GM19468 (cell line): ENCODE measurements at regions not wholly inside any gene's neighbourhood (a gene's known extent, or its start where the extent isn't known, plus 50 kb on each side); places are given as distances from the start of the nearest gene placed in this dataset.
"Not testable (repeated sequence)": the region's sequence is repeated elsewhere in the genome, so short reads cannot be mapped to it uniquely, and the experiment has no call there.

Experiments
- ATAC-seq: cut with Tn5 transposase; IDR thresholded peaks from one replicate; pipeline ENCODE4 v1.9.1; 2021; ENCODE audit warnings: mild to moderate bottlenecking, moderate library complexity, moderate number of reproducible peaks; ENCODE audit not compliant: unreplicated experiment; ENCODE audit errors: extremely low read depth

DNA sequence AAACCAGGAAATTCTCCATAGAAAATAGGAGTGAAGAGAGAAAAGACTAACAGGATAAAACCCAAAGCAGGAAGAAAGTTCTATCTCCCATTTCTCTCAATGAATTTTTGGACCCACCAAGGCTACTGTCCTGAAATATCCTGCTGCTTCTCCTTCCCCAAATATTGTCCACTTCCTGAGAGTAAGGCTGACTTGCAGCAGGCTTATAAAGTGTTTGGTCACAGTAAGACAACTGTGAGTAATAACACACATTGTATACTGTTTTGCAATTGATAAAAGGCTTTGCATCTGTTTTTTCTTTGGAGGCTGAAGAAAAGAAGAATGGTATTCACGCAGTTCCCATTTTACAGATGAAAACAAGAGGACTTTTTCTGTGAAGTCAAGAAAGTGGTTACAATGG lies 52.8 kb downstream of the FOXD4L6 start:
- not testable (repeated sequence) for ATAC-seq

DNA sequence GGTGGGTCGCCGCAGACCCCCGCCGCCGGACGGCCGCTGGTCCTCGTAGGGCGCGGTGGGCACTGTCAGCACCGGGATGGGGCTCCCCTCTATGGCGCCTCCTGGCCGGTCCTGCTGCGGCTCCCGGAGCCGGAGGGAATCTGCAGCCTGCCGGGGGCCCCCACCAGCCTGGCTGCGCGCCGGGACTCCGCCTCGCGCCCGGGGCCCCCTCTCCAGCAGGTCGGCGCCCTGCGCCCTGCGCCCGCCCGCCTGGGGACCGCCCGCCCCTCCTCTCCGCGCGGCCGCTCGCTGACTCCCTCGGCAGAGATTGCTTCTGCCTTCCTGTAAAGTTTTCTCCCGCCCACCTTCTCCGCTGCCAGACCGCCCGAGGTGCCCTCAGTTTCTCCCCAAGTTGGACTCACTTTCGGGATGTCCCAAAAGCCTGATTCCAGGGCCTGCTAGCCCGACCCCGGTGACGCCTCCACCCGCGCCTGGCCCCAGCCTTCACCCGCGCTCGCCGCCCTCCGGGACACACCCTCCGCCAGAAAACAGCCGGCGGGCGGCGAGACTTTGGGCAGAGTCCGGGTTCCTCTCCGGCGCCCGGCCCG lies 54.0 kb downstream of the FOXD4L6 start:
- ATAC-seq: not testable (repeated sequence)

DNA sequence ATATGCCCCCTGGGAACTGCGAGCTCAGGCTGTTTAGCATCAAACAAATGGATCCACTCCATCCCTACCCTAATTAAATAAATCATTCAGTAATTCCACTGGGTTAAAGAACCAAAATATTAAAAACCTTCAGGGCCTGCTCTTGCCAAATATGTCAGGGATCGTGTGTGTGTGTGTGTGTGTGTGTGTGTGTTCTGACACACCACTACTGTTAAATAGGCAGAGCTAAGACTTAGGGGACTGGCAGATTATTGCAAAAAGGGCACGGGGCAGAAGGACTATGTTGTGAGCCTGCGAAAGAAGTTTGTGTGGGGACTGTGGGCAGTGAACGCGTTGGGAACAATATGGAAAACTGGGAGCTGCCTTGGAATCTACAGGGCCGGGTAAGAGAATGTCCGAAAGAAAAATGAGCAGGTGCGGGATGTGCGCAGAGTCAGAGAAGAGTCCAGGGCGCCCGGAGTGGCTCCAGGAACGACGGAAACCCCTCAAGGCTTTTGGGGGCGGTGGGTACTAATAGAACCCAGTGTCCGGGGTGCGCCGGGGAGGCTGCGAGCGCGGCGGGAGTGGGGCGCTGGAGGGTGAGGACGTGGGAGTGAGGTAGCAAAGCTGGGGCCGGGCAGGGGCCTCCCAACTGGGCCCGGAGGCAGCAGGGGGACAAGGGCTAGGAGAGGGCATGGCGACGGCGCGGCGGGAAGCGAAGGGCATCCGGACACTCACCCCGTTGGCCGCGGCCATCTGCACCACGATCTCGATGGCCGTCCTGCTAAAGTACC lies 54.8 kb downstream of the FOXD4L6 start:
- ATAC-seq: not testable (repeated sequence)

DNA sequence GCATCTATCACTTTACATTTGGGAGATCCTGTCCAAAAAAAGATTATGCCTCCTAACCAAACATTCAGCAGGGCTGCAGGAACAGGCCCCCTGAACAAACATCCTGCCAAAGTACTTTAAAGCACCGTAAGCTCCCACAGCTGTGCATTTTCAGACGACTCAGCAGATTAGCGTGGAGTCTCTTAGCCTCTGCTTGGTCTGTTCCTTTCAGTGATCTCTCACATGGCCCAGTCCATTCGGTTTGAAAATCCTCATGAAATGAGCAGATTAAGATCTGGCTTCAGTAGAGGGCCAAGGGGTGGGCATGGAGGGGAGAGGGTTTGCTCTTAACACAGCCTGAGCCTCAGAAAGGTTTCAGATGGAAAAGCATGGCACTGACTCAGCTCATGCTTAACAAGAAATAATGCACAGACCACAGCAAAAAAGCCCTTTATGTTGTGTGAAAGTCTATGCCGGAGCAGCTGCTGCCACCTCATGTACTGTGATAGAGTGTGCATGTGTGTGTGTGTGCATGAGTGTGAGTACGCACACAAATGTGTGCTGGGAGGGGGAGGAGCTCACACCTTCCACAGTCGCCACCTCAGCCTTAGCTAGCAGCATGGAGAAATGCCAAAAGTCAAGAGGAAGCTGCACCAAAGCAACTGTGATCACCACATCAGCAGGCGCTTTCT lies 64.2 kb downstream of the FOXD4L6 start:
- ATAC-seq: peak; percentile 61

DNA sequence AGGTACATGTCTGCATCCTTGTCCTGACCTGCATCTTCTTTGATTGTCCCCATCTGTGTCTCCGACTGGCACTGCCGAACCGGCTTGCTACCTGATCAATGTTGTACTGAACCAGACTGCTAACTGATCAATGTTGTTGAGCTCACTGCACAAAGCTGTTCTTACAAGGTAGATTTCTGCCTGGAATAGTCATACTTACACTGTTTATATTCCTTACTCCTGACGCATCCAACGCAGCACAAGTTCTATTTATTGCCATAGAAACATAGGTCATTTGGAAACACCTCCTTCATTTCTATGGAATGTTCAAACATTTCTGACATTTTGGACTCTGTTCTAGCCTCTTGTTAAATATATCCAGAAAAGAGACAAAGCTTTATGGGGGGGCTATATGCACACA lies 65.2 kb downstream of the FOXD4L6 start:
- not testable (repeated sequence) for ATAC-seq

DNA sequence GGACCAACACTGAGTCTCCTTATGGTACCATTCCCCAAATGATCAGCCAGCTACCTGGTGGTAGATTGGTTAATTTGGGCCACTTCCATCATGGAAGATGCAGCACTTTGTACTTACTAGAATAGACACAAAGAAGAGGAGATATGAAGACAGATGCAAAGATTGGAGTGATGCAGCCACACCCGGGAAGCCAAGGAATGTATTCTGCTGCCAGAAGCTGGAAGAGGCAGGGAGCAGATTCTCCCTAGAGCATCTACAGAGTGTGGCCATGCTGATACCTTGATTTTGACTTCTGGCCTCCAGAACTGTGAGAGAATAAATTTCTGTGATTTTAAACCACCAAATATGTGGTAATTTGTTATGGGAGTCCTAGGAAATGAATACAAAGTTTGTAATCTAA lies 68.9 kb downstream of the FOXD4L6 start:
- not testable (repeated sequence) for ATAC-seq

DNA sequence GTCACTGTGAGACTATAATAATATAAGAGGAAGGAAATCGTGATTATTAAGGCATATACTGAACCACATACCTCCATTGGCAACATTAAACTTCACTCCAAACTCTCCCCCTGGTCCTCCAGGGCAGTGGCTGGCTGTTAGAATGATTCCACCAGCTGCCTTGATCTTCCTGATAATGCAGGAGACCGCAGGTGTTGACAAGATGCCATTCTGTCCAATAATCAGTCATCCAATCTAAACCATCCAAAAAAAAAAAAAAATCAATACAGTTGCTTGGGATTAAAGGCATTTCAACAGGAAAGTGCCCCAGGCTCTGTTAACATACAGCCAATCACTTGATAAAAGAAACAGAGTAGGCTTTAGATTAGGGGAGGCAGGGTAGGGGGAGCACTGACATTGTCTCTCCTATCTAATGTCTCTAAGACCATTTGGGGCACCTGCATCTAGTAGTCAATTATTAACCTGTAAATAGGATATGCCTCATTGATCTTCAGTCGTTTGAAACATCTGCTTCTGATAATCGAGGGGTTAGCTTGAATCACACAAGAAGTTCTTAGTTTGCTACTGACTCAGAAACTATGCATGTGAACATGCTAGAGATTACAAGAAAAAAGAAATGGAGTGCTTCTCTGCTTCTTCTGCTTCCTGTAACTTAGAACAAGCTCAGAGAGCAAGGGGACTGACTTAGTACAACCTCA lies 74.7 kb downstream of the FOXD4L6 start:
- peak; percentile 87 for ATAC-seq

DNA sequence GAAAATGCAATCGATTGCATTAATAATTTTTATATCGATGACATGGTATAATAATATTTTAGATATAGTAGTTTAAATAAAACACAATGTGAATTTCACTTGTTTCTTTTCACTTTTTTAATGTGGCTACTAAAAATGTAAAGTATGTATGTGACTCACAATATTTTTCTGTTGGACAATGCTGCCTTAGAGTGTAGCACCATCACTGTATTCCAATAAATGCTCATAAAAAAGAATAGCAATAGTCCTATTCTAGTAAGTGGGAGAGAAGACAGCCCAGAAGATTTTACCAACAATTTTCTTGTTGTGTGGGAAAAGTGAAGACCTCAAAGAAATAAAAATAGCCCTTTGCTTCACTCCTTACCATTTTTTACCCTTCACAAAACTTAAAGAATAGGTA lies 79.8 kb downstream of the FOXD4L6 start:
- not testable (repeated sequence) for ATAC-seq

DNA sequence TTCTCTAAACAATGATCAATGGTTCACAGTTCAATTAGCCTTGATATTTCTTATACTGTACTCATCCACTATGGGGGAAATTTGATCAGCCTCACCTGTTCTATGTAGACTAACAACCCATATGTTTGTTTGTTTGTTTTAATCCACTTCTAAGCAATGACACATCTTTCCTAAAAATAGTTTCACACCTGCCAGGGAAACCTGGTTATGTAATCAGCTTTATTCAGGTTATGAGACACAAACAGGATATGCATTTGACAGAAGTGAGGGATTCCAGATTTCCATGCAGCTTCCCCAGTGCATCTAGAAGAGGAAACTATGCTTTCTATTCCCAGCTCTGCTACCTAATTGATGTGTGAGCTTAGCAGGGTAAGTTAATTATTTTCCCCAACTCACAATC lies 80.7 kb downstream of the FOXD4L6 start:
- ATAC-seq: not testable (repeated sequence)

DNA sequence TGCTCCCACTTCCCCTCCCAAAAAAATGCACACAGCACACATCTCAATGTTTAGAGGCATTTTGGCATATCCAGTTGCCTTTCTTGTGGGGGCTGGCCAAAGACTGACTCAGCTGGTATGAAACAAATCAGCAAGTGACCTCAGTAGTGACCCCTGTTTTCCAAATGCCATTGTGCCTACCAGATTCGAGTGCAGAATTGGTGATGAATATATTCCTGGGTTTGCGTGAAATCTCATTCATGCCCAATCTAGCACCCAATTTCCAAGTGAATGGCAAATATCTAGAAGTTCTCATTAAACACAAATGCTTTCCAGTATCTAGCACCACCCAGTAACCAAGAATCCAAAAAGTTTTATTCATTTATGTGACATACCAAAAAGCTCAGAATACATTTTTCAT lies 83.6 kb downstream of the FOXD4L6 start:
- ATAC-seq: not testable (repeated sequence)

DNA sequence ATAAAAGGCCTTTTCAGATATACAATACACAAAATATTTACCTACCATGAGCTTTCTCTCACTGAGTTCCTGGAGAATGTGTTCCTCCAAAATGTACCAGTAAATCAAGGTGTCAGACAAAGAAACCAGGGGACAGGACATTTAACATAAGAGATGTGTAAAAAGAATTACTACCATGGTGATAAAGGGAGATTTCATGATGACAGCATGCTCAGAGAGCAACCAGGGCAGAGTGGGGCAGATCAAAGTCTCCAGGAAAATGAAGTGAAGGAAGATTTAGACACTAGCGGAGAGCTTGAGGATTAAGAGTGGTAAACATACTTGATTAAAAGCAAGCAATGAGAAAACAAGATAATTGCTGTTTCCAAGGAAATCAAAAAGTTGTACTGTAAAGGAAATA lies 85.0 kb downstream of the FOXD4L6 start:
- not testable (repeated sequence) for ATAC-seq

DNA sequence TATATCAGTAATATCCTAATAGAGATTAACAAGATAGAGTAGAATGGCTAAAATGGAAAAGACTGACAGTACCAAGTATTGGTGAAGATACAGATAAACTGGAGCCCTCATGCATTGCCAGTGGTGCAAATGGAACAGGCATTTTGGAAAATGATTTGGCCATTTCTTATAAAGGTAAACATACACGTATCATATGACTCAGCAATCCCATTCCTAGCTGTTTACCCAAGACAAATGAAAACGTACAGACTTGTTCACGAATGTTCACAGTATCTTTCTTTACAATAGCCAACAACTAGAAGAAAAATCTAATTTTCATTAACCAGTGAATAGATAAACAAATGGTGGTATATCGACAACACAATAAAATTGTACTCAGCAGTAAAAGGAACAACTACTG lies 86.4 kb downstream of the FOXD4L6 start:
- ATAC-seq: not testable (repeated sequence)

DNA sequence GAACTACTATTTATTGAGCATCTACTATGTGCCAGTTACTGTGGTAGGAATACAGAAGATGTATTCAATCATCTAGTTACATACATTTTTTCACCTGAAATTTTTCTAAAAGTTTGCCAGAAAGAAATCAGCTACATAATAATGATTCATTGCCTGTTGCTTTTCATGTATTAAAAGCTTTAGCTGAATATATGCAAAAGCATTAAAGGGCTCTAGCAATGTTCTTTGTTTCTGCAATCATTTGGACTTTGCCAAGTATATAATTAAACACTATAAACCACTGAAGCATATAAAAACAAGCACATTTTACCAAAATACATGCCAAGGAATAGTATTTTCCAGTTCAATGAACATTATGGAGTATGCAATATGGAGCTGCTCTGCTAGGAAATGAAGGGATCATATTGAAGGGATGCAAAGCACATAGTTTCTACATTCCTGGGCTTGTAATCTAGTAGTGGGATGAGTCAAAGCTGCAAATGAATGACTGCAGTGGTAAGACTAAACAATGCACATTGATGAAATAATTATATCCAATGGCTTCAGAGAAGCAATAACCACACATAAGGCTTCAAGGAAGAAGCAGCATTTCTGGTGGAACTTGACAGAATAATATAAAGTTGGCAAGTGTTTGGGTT lies 87.7 kb downstream of the FOXD4L6 start:
- ATAC-seq: not testable (repeated sequence)

DNA sequence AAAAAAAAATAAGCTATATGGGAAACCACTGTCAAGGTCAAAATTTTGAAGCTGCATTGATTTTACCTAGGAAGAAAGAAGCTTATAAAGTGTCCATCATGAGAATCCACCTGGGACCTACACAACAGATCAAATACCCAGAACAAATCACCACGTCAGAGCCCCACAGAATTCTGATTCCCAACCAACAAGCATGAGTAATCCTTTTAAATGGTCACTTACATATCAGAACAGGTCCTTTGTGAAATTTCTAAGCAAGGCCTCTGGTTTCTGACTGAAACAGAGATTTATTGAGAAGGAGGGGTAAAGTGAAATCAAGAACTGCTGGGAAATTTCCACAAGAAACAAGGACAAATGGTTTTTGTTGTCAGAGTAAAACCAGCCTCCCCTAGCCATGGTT lies 93.2 kb downstream of the FOXD4L6 start:
- ATAC-seq: not testable (repeated sequence)

DNA sequence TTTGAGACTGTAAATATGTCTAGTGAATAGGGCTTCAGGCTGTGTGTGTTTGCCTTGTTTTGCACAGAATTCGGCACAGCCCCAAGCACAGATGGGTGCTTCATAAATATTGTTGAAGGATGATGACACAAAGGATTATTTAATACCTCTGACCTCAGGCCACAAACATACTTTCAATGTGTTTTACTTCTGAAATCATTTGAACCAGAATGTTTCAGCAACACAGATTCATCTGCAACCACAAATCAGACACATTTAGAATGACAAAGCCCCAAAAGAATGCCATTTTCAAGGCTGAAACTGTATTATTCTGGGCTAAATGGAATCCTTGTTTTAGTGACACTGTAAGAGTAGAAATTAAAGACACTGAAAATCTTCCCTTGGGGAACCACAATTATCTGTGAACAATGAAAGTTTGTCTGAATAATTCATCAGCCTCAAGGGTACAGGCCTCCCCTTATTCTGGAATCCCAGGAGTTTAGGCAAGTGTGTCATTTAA lies 93.7 kb downstream of the FOXD4L6 start:
- not testable (repeated sequence) for ATAC-seq

DNA sequence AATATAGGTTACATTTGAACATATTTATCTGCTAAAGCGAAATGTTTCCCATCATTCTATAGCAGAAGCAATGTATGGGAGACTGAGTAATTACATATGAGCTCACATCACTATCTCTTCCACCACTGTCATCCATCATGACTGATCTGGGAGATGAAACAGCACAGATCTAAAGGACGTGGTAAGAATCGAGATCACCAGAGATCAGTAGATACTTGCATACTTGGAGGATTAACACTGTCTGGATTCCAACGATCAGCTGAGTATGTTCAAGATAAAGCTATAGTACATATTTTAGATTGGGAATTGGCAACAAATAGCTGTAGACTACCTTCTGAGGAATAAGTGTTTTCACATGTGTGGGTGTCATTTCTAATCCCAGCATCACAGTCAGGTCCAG lies 94.6 kb downstream of the FOXD4L6 start:
- not testable (repeated sequence) for ATAC-seq

DNA sequence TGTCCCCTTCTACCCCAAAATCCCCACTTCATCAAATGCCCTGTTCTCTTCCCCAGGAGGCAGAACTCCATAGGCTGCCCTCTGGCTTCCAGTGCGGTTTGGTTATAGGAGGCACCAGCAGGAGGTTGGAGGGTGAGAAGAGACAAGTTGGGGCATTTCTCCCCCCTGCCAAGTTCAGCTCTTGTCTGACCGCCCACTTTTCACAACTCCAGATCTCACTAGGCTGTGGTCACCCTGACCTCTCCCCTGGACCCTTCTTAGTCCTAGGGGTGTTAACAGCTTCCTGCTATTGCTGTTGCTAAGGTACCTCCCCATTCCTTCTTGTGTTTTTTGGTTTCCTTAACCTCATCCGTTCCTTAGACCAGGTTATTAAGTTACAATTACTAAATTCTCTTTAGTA lies 95.1 kb downstream of the FOXD4L6 start:
- ATAC-seq: not testable (repeated sequence)

DNA sequence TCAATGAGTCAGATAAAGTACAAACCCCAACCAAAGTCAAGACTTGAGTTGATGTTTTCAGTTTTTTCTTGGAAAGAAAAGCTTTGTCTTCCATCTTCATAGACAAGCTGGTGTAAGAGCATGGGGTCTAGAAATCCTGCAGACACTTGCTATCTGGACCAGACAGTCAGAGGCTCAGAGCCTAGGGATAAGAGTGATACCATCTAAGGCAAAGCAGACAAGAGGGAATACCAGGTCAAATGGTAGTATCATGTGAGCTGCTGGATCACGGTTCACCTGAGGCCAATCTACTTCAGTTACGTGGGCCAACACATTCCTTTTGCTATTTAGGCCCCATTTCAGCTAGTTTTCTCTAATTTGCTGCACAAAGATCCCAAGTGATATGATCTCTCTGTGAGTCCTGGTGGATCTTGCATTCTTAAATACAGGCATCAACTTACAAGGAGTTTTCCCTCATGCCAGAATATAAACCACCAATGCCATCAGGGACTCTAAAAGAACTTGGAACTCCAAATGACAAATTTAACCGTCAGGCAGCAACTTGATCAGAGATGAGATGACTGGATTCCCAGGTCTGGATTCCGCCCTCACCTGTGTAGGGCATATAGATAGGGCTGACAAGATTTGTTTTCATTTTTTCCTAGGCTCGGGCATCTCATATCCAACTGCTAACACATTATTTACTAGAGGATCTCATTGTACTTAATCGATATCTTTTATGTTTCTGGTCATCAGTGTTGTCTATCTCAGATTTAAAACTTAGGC lies 101.4 kb downstream of the FOXD4L6 start:
- ATAC-seq: not testable (repeated sequence)

DNA sequence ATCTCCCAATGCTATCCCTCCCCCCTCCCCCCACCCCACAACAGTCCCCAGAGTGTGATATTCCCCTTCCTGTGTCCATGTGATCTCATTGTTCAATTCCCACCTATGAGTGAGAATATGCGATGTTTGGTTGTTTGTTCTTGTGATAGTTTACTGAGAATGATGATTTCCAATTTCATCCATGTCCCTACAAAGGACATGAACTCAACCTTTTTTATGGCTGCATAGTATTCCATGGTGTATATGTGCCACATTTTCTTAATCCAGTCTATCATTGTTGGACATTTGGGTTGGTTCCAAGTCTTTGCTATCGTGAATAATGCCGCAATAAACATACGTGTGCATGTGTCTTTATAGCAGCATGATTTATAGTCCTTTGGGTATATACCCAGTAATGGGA lies 106.1 kb downstream of the FOXD4L6 start:
- ATAC-seq: not testable (repeated sequence)
